Motor neuron (in vitro differentiated cells): ENCODE measurements at regions not wholly inside any gene's neighbourhood (a gene's known extent, or its start where the extent isn't known, plus 50 kb on each side); places are given as distances from the start of the nearest gene placed in this dataset.

Experiments used
- ATAC-seq, 8 experiments: fragments of 200-7000 bp; cut with Tn5 transposase; replicated peaks in 6 of 8; 2 replicates each; pipeline ENCODE4 v1.8.0; 2021; ENCODE audit warnings: mild to moderate bottlenecking in 8 of 8, moderate library complexity in 8 of 8
- H3K27ac ChIP-seq, 2 donors: fragments of 250-450 bp; sonication (Bioruptor Pico); 2 replicates each; pipeline ENCODE4 v1.9.0; 2021; ENCODE audit warnings: antibody characterized with exemption in 2 of 2, mild to moderate bottlenecking in 2 of 2, moderate library complexity in 1 of 2
- H3K4me1 ChIP-seq, 2 donors: fragments of 250-450 bp; sonication (Bioruptor Pico); replicated peaks in 1 of 2; 2 replicates each; pipeline ENCODE4 v1.6.1; 2021; ENCODE audit warnings: antibody characterized with exemption in 2 of 2, mild to moderate bottlenecking in 2 of 2, moderate library complexity in 1 of 2
- H3K4me3 ChIP-seq, 5 donors: fragments of 250-450 bp; sonication (Bioruptor Pico); 2 replicates each; pipeline ENCODE4 v1.9.0; 2021; ENCODE audit warnings: antibody characterized with exemption in 5 of 5, mild to moderate bottlenecking in 5 of 5, moderate library complexity in 4 of 5
- WGBS, 10 experiments: fragments of 450-650 bp; shearing (Covaris generic); methylation state at CpG; one replicate each; pipeline ENCODE4 v1.0.0; 2022; 5-methylcytosine and 5-hydroxymethylcytosine counted together
- in situ Hi-C, 9 experiments: fragments of 400-800 bp; cut with MboI; loops; one replicate each; pipeline ENCODE4 v1.15.0; 2021; ENCODE audit warnings: low sequenced_read_pairs in 9 of 9, low pct_unique_long_range_greater_than_20kb in 2 of 9; ENCODE audit not compliant: unreplicated experiment in 9 of 9

GRCh38 chr17:55829995-55830612 is 79.3 kb downstream of the PCTP start:
- Histone ChIP-seq H3K27ac (no peak overlapping the region), H3K4me1 (peaks cover 7 to 18% of the 10 kb centered on the region in 2 donors), H3K4me3 (no peak overlapping the region)
- peak in 2 of 8 experiments; percentile 27 to 54 for ATAC-seq
- 15 to 58% (median 43%) methylated on average over 2 to 6 of the region's 6 CpGs for WGBS, 10 experiments
- in situ Hi-C loops, result loop anchor here in 2 of 9 experiments (25.0 kb wide), 3 partner anchors 282 to 882 kb away; no protein-coding TSS in a partner anchor

GRCh38 chr17:55830699-55831471 is 80.0 kb downstream of the PCTP start:
- Histone ChIP-seq H3K4me1 (peaks cover 7 to 18% of the 10 kb centered on the region in 2 donors), H3K4me3 (no peak overlapping the region), H3K27ac (no peak overlapping the region)
- WGBS, 10 experiments, result 2 to 90% (median 66%) methylated on average over 1 to 9 of the region's 10 CpGs; no CpG with 5 or more reads in 2 of the 10 experiments
- peak in 1 of 8 experiments; percentile 40 for ATAC-seq
- in situ Hi-C loops, result loop anchor here in 2 of 9 experiments (25.0 kb wide), 3 partner anchors 281 to 881 kb away; no protein-coding TSS in a partner anchor

- in situ Hi-C loops, result loop anchor here in 2 of 9 experiments (25.0 kb wide), 3 partner anchors 279 to 879 kb away; no protein-coding TSS in a partner anchor
- no peak overlapping the region for H3K27ac ChIP-seq
- peaks cover 7 to 18% of the 10 kb centered on the region in 2 donors for H3K4me1 ChIP-seq
- no peak for ATAC-seq
- 17 to 100% (median 100%) methylated on average over 1 of the region's 1 CpG; no CpG with 5 or more reads in 2 of the 10 experiments for WGBS, 10 experiments
- no peak overlapping the region for H3K4me3 ChIP-seq
Observed at GRCh38 chr17:55833306-55833705, 82.5 kb downstream of the PCTP start.

DNA sequence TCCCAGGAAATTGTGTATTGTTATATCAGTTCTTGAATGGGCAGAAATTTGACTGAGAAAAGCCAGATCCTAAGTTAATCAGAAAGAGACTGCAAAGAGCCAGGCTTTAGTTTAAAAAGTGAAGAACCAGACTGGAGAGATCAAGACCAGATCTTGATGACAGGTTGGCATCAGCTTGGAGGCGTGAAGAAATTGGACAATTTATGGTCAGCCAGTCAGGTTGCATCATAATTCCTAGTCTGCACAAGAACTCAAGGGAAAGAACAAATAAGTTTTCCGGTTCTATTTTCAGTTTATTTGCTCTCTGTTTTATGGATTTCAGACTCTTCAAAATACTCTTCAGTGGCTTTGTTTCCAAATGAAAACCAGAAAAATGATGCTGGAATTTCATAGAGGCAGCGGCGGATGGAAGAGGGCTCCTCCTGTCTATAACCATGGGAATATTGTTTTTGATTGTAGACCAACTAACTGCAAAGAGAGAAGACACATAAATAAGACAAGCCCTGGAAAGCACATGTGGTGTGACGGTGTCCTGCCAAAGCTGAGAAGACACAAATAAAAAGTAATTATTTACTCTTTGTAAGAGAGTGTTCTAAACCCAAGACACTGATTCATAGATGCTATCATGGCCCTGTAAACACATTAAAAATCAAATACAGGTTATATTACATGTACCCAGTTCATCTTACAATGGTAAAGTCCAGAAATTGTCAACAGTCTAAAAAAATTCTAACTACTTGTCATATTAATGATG is 91.7 kb downstream of the PCTP start:
- no peak for ATAC-seq
- in situ Hi-C loops, result loop anchor here in 2 of 9 experiments (10.0 to 25.0 kb wide), 4 partner anchors 270 to 870 kb away; no protein-coding TSS in a partner anchor
- WGBS, 10 experiments, result 14 to 100% (median 89%) methylated on average over 2 to 5 of the region's 5 CpGs
- peaks cover 0 to 6% of the 10 kb centered on the region in 2 donors for H3K4me1 ChIP-seq
- no peak overlapping the region for H3K27ac ChIP-seq
- no peak overlapping the region for H3K4me3 ChIP-seq

DNA sequence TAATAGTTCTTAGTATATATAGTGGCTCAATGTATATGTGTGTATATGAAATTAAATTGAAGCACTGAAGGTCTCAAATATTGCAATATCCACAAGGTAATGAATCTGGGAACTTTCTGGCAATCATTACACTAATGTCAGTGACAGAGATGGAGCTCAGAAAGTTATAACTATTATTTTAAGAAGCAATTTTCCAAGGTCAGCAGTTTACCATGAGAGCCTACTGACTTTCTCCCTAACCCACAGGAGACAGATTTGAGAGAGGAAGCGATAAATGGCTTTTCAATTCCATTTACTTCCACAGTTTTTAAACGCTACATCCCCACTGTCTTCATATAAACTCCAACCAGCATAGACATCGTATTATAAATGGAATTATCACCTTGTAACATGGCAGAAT is 92.9 kb downstream of the PCTP start:
- 50 to 100% (median 88%) methylated on average over 1 to 3 of the region's 3 CpGs; no CpG with 5 or more reads in 1 of the 10 experiments for WGBS, 10 experiments
- in situ Hi-C loops, result loop anchor here in 2 of 9 experiments (10.0 to 25.0 kb wide), 4 partner anchors 269 to 869 kb away; no protein-coding TSS in a partner anchor
- no peak for ATAC-seq
- Histone ChIP-seq H3K27ac (no peak overlapping the region), H3K4me1 (peaks cover 0 to 6% of the 10 kb centered on the region in 2 donors), H3K4me3 (no peak overlapping the region)

- peak overlapping the region; percentile 11 to 26 (median 15) for H3K4me3 ChIP-seq
- in situ Hi-C loops, result loop anchor here in 2 of 9 experiments (10.0 to 25.0 kb wide), 4 partner anchors 267 to 867 kb away; no protein-coding TSS in a partner anchor
- no peak overlapping the region for H3K27ac ChIP-seq
- 0 to 10% (median 5%) methylated on average over 1 to 10 of the region's 32 CpGs; no CpG with 5 or more reads in 7 of the 10 experiments for WGBS, 10 experiments
- peak; percentile 70 to 99 (median 88) for ATAC-seq
- H3K4me1 ChIP-seq, result peaks cover 0 to 6% of the 10 kb centered on the region in 2 donors
Observed at GRCh38 chr17:55845385-55845784, 94.5 kb downstream of the PCTP start.

DNA sequence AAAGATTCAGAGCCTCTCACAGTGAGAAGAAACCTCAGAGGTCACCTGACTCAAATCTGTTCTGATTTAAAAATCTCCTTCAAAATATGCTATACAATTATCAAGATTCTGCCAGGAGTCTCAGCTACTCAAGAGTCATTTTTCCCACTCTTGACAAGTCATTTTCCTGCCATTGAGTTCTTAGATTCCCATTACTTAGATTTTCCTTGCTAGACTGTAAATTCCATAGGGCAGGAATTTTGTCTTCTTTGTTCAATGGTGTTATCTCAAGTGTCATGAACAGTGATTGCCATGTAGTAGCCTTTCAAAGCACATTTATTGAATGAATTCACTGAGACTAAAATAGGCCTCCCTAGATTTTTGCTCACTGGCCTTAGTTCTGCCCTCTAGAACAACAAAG is 95.9 kb downstream of the PCTP start:
- ATAC-seq, result no peak
- Histone ChIP-seq H3K4me3 (no peak overlapping the region), H3K27ac (no peak overlapping the region), H3K4me1 (peaks cover 0 to 6% of the 10 kb centered on the region in 2 donors)
- in situ Hi-C loops, result loop anchor here in 2 of 9 experiments (10.0 to 25.0 kb wide), 4 partner anchors 266 to 866 kb away; no protein-coding TSS in a partner anchor

GRCh38 chr17:55852734-55853133 is 101.9 kb downstream of the PCTP start:
- no peaks in the 10 kb centered on the region for H3K4me1 ChIP-seq
- ATAC-seq, result no peak
- H3K27ac ChIP-seq, result no peak overlapping the region
- in situ Hi-C loops, result loop anchor here in 1 of 9 experiments (25.0 kb wide), 1 partner anchor 485 kb away; no protein-coding TSS in a partner anchor
- no peak overlapping the region for H3K4me3 ChIP-seq

- ATAC-seq, result no peak
Observed at GRCh38 chr17:55859301-55859795, 108.5 kb downstream of the PCTP start.

DNA sequence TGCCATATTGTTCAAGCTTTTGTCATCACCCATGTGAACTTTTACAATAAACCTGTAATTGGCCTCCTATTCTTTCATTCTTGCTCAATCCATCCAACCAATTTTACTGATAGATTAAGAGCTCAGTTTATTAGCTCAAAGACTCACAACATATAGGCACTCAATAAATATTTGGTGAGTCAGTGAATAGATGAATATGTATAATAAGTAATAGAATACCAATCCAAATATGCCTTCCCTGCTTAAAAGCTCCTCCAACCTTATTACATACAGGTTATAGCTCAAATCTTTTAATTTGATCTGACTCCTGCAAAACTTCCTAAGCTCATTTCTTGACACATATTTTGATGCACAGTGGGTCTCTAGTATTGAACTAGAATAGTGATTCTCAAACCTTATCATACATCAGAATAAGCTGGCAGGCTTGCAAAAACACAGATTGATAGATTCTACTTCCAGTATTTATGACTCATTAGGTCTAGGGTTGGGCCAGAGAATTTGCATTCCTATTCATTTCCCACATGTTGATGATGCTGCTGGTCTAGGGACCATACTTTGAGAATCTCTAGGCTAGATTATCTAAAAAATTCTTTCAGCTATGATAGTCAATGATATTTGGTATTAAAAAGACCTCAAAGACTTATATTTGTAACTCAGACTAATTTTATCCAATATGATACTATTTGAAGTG is 114.4 kb downstream of the PCTP start:
- H3K27ac ChIP-seq, result no peak overlapping the region
- ATAC-seq, result peak in 2 of 8 experiments; percentile 98
- in situ Hi-C loops, result loop anchor here in 1 of 9 experiments (25.0 kb wide), 1 partner anchor 472 kb away; no protein-coding TSS in a partner anchor
- no peak overlapping the region for H3K4me3 ChIP-seq
- no peaks in the 10 kb centered on the region for H3K4me1 ChIP-seq

More at GRCh38 chr17:55859301-55859795, 108.5 kb downstream of the PCTP start:
- H3K4me3 ChIP-seq, result no peak overlapping the region
- in situ Hi-C loops, result loop anchor here in 1 of 9 experiments (25.0 kb wide), 1 partner anchor 478 kb away; no protein-coding TSS in a partner anchor
- 11 to 77% (median 59%) methylated on average over 1 to 2 of the region's 2 CpGs; no CpG with 5 or more reads in 6 of the 10 experiments for WGBS, 10 experiments
- H3K27ac ChIP-seq, result no peak overlapping the region
- no peaks in the 10 kb centered on the region for H3K4me1 ChIP-seq

- no peak overlapping the region for H3K27ac ChIP-seq
- H3K4me1 ChIP-seq, result no peaks in the 10 kb centered on the region
- H3K4me3 ChIP-seq, result no peak overlapping the region
- no peak for ATAC-seq
- in situ Hi-C loops, result loop anchor here in 1 of 9 experiments (25.0 kb wide), 1 partner anchor 467 kb away; no protein-coding TSS in a partner anchor
Observed at GRCh38 chr17:55870044-55870443, 119.2 kb downstream of the PCTP start.

GRCh38 chr17:55872374-55872773 is 121.5 kb downstream of the PCTP start:
- H3K4me1 ChIP-seq, result no peaks in the 10 kb centered on the region
- ATAC-seq, result no peak
- H3K4me3 ChIP-seq, result no peak overlapping the region
- 20 to 94% (median 85%) methylated on average over 1 to 3 of the region's 3 CpGs for WGBS, 10 experiments
- no peak overlapping the region for H3K27ac ChIP-seq
- in situ Hi-C loops, result loop anchor here in 1 of 9 experiments (25.0 kb wide), 1 partner anchor 465 kb away; no protein-coding TSS in a partner anchor
